OCI-LY3 (cell line): ENCODE measurements at regions not wholly inside any gene's neighbourhood (a gene's known extent, or its start where the extent isn't known, plus 50 kb on each side); places are given as distances from the start of the nearest gene placed in this dataset.

Experiments
- CTCF ChIP-seq: fragments of 200-600, 300-600 bp; sonication (generic); IDR thresholded peaks from 2 replicates; pipeline ENCODE4 v1.5.1; 2014; ENCODE audit warnings: antibody characterized with exemption, low read length, low read depth
- EZH2phosphoT487 ChIP-seq: fragments of 200-600 bp; shearing (Covaris generic); IDR thresholded peaks from 2 replicates; pipeline ENCODE4 v1.6.1; 2018; ENCODE audit warnings: antibody characterized with exemption, mixed run types, low read depth

GRCh38 chr3:194080436-194080835, 55.5 kb upstream of the HES1 start:
- no peak for TF ChIP-seq EZH2phosphoT487
- TF ChIP-seq CTCF, result no peak
